SK-N-SH (cell line): ENCODE measurements at regions not wholly inside any gene's neighbourhood (a gene's known extent, or its start where the extent isn't known, plus 50 kb on each side); places are given as distances from the start of the nearest gene placed in this dataset.

Source experiments
- CHD2 ChIP-seq: fragments of 150-350 bp; IDR thresholded peaks from 2 replicates; pipeline ENCODE4 v1.6.1; 2018; ENCODE audit warnings: low read length; ENCODE audit not compliant: partially characterized antibody
- JUND ChIP-seq: IDR thresholded peaks from 2 replicates; pipeline ENCODE4 v1.4.0; 2012
- NRF1 ChIP-seq: IDR thresholded peaks from 2 replicates; pipeline ENCODE4 v1.6.1; 2012; ENCODE audit warnings: low read depth, mild to moderate bottlenecking, low read length
- POLR2AphosphoS5 ChIP-seq: IDR thresholded peaks from 2 replicates; pipeline ENCODE4 v1.6.1; 2012; ENCODE audit warnings: low read depth, low read length
- REST ChIP-seq: IDR thresholded peaks from 2 replicates; pipeline ENCODE4 v1.6.1; 2012; ENCODE audit warnings: mild to moderate bottlenecking, low read depth, low read length, moderate library complexity
- RFX5 ChIP-seq: IDR thresholded peaks from 2 replicates; pipeline ENCODE4 v1.6.1; 2012; ENCODE audit warnings: mild to moderate bottlenecking, improper control_type of control experiment, low read length
- SMC3 ChIP-seq: IDR thresholded peaks from 2 replicates; pipeline ENCODE4 v1.6.1; 2012; ENCODE audit warnings: low read depth, low read length, improper control_type of control experiment
- USF1 ChIP-seq: IDR thresholded peaks from 2 replicates; pipeline ENCODE4 v1.4.0; 2012; ENCODE audit warnings: low read depth, borderline replicate concordance
- ZBTB33 ChIP-seq: IDR thresholded peaks from 2 replicates; pipeline ENCODE4 v1.4.0; 2012; ENCODE audit warnings: low read depth, borderline replicate concordance
- TF ChIP-seq, protein P1 (sequence below): IDR thresholded peaks from 2 replicates; pipeline ENCODE4; 2012
- TF ChIP-seq, protein P2 (sequence below): fragments of 150-350 bp; IDR thresholded peaks from 2 replicates; pipeline ENCODE4 v1.6.1; 2017; ENCODE audit warnings: antibody characterized with exemption, low read length, low read depth, borderline replicate concordance

- TF ChIP-seq ZBTB33, result peak; percentile 91
- no peak for TF ChIP-seq SMC3
- no peak for TF ChIP-seq RFX5
- peak; percentile 61; the same call in 1 of the 2 replicates for TF ChIP-seq REST
- no peak for TF ChIP-seq NRF1
- TF ChIP-seq CHD2, result no peak
- TF ChIP-seq, protein P1, sequence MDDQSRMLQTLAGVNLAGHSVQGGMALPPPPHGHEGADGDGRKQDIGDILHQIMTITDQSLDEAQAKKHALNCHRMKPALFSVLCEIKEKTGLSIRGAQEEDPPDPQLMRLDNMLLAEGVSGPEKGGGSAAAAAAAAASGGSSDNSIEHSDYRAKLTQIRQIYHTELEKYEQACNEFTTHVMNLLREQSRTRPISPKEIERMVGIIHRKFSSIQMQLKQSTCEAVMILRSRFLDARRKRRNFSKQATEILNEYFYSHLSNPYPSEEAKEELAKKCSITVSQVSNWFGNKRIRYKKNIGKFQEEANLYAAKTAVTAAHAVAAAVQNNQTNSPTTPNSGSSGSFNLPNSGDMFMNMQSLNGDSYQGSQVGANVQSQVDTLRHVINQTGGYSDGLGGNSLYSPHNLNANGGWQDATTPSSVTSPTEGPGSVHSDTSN, result peak; percentile 97
- TF ChIP-seq JUND, result peak; percentile 98
- TF ChIP-seq, protein P2, sequence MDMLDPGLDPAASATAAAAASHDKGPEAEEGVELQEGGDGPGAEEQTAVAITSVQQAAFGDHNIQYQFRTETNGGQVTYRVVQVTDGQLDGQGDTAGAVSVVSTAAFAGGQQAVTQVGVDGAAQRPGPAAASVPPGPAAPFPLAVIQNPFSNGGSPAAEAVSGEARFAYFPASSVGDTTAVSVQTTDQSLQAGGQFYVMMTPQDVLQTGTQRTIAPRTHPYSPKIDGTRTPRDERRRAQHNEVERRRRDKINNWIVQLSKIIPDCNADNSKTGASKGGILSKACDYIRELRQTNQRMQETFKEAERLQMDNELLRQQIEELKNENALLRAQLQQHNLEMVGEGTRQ, result no peak
- TF ChIP-seq POLR2AphosphoS5, result peak; percentile 79
- 0 out of 2 replicates have a peak, but pooled peaks have one; percentile 47 for TF ChIP-seq USF1
These were observed 1272.6 kb downstream of the AACS start (continued) for GRCh38 chr12:126337556-126338441.
